GM12864 (cell line): ENCODE measurements at regions not wholly inside any gene's neighbourhood (a gene's known extent, or its start where the extent isn't known, plus 50 kb on each side); places are given as distances from the start of the nearest gene placed in this dataset.
"Not testable (repeated sequence)": the region's sequence is repeated elsewhere in the genome, so short reads cannot be mapped to it uniquely, and the experiment has no call there.

Experiments used
- DNase-seq: peaks from one replicate; pipeline ENCODE4 v3.0.0-alpha.2; 2011; ENCODE audit warnings: low read depth
- H3K4me3 ChIP-seq: 2 replicates; pipeline ENCODE4 v1.5.1; 2011; ENCODE audit warnings: mild to moderate bottlenecking, low read depth, low read length, control low read depth
- CTCF ChIP-seq: IDR thresholded peaks from 2 replicates; pipeline ENCODE4 v1.5.1; 2011; ENCODE audit warnings: low read depth, mild to moderate bottlenecking, moderate library complexity, low read length, control low read depth, inconsistent platforms; ENCODE audit errors: missing control alignments

DNA sequence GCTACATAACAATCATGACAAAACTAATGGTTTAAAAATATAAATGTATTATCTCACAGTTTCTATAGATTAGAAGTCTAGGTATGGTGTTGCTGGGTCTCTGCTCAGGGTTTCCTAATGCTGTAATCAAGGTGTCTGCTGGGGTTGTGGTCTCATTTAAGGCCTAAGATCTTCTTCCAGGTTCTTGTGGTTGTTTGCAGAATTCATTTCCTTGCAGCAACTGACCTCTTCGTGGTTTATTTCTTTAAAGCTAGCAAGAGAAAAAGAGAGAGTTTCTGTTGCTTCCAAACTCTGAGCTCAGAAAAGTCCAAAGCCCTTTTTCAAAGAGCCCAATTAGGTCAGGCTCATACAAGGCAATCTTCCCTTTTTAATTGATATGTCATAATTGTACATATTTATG lies 452.7 kb upstream of the CCDC179 start:
- no peak for DNase-seq
- H3K4me3 ChIP-seq, result no peak overlapping the region
- no peak for TF ChIP-seq CTCF

DNA sequence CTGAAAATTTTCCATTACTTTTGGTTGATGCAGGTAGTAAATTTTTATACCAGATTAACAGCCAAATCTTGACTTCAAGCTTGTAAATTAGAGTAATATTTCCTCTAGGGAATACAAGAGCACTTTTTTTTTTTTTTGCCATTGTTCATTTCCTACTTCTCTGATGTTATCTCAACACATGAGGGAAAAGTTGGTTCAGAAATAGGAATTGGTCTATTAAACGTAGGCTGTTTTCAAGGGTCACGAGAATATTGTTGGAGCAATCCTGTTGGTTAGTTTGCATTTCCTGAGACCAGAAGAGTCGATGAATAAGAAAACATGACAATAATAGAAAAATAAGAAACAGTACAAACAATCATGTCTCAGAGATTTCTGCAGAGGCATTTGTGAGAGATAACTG lies 453.9 kb upstream of the CCDC179 start:
- no peak for DNase-seq
- no peak overlapping the region for H3K4me3 ChIP-seq
- no peak for TF ChIP-seq CTCF

DNA sequence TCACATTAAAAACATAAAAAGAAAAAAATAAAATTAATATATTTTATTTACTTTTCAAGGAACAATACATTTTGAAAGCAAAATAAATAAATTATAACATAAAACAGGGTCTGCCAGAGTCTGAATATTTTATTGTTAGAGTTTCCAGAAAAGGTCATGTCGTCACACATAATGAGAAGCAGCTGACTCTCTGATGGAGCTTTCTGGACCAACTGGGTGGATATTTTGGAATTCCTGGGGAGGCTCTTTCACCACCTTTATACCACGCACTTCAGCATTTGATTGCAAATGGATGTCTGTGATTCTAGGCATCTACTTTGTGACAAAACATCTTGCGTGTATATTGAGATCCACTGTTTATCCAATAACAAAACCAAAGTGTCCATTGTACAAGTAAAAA lies 455.0 kb upstream of the CCDC179 start:
- TF ChIP-seq CTCF, result no peak
- no peak overlapping the region for H3K4me3 ChIP-seq
- no peak for DNase-seq

GRCh38 chr11:23317816-23318215 lies 457.5 kb upstream of the CCDC179 start:
- no peak for TF ChIP-seq CTCF
- no peak overlapping the region for H3K4me3 ChIP-seq
- DNase-seq, result no peak

DNA sequence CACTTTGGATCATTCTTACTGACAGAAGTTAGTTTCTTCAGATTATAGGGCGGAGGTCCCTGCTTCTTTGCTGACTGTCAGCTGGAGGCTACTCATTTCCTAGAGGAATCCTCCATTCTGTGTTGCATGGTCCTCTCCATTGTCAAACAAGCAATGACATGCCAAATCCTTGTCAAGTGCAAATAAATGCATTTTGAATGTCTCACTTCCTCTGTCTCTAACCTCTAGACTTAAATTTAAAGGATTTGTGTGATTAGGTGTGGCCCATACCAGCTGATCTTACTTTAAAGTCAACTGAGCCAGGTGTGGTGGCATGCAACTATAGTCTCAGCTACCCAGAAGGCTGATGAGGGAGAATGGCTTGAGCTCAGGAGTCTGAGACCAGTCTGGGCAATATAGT lies 458.4 kb upstream of the CCDC179 start:
- no peak for DNase-seq
- TF ChIP-seq CTCF, result no peak
- H3K4me3 ChIP-seq, result no peak overlapping the region

DNA sequence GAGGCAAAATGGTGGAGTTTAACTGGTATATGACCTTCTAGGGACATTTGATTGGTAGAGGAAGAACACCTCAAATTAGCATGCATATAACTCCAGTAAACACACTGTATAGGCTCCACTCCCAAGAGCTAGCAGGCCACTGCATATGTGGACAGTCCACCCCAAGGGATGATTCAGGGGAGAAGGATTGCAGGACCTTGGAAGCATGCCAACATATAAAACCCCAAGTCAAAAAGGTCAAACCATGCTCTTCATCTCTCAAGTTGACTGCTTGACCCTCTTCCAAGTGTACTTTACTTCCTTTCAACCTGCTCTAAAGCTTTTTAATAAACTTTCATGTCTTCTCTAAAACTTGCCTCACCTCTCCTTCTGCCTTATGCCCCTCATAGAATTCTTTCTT lies 459.9 kb upstream of the CCDC179 start:
- TF ChIP-seq CTCF, result no peak
- no peak for DNase-seq
- no peak overlapping the region for H3K4me3 ChIP-seq

GRCh38 chr11:23335586-23335985 lies 475.3 kb upstream of the CCDC179 start:
- DNase-seq, result not testable (repeated sequence)

DNA sequence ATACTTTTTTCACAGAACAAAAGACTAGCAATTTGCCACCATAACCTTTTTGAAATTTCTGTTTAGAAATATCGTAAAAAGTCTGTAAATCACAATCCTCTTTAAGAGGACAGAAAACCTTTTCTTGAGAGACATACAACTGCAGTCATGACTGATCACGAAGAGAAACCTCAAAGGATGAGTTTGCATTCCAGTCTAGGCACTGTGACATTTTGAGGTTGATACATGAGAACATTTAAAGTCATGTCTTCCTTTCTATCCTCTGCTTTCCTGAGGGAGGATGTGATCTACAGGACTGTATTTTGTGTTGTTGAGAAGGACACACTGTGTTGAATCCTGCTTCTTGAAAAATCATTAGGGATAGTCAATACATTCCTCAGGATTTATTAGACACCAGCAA lies 476.7 kb upstream of the CCDC179 start:
- TF ChIP-seq CTCF, result no peak
- H3K4me3 ChIP-seq, result no peak overlapping the region
- no peak for DNase-seq

More at GRCh38 chr11:23335586-23335985, 475.3 kb upstream of the CCDC179 start:
- H3K4me3 ChIP-seq, result not testable (repeated sequence)
